GM23338 (cell line): ENCODE measurements at regions not wholly inside any gene's neighbourhood (a gene's known extent, or its start where the extent isn't known, plus 50 kb on each side); places are given as distances from the start of the nearest gene placed in this dataset.

Experiments
- ATAC-seq: fragments of 200-7000 bp; cut with Tn5 transposase; 3 replicates; pipeline ENCODE4 v1.9.1; 2020
- DNase-seq: peaks from one replicate; pipeline ENCODE4 v3.0.0-alpha.2; 2015; ENCODE audit warnings: low spot score
- H2AFZ ChIP-seq: fragments of 200-600 bp; sonication (generic); 2 replicates; pipeline ENCODE4 v1.8.0; 2016; ENCODE audit warnings: antibody characterized with exemption, mild to moderate bottlenecking, moderate library complexity
- H3F3A ChIP-seq: fragments of 200-600 bp; sonication (generic); replicated peaks from 2 replicates; pipeline ENCODE4 v1.8.0; 2017; ENCODE audit warnings: antibody characterized with exemption, mixed run types, low read depth
- H3K27ac ChIP-seq: fragments of 200-600 bp; sonication (generic); 2 replicates; pipeline ENCODE4 v1.6.1; 2016; ENCODE audit warnings: low read depth
- H3K27me3 ChIP-seq: fragments of 200-600 bp; sonication (generic); 2 replicates; pipeline ENCODE4 v1.8.0; 2016; ENCODE audit warnings: mild to moderate bottlenecking, mixed run types, moderate library complexity; ENCODE audit not compliant: insufficient read depth
- H3K36me3 ChIP-seq: fragments of 200-600 bp; sonication (generic); 2 replicates; pipeline ENCODE4 v1.8.0; 2016; ENCODE audit warnings: mild to moderate bottlenecking; ENCODE audit not compliant: insufficient read depth
- H3K4me1 ChIP-seq: fragments of 200-600 bp; sonication (generic); 2 replicates; pipeline ENCODE4 v1.8.0; 2016; ENCODE audit warnings: mild to moderate bottlenecking, moderate library complexity; ENCODE audit not compliant: insufficient read depth
- H3K4me2 ChIP-seq: fragments of 200-600 bp; sonication (generic); 2 replicates; pipeline ENCODE4 v1.7.1; 2017; ENCODE audit warnings: mixed run types
- H3K4me3 ChIP-seq: fragments of 200-600 bp; sonication (generic); 2 replicates; pipeline ENCODE4 v1.6.1; 2016; ENCODE audit warnings: mixed run types
- H3K79me2 ChIP-seq: fragments of 200-600 bp; sonication (generic); replicated peaks from 2 replicates; pipeline ENCODE4 v1.8.0; 2017; ENCODE audit warnings: mild to moderate bottlenecking; ENCODE audit not compliant: insufficient read depth
- H3K9me2 ChIP-seq: fragments of 200-600 bp; sonication (generic); 2 replicates; pipeline ENCODE4 v1.8.0; 2017; ENCODE audit not compliant: insufficient read depth
- H4K20me1 ChIP-seq: fragments of 200-600 bp; sonication (generic); replicated peaks from 2 replicates; pipeline ENCODE4 v1.8.0; 2017; ENCODE audit warnings: mild to moderate bottlenecking; ENCODE audit not compliant: insufficient read depth
- H3K27ac Mint-ChIP-seq: 2 replicates; pipeline ENCODE4 v1.8.0; 2020; ENCODE audit warnings: inconsistent platforms, mild to moderate bottlenecking, moderate library complexity, mixed read lengths
- H3K27me3 Mint-ChIP-seq: 3 replicates; pipeline ENCODE4 v1.8.0; 2022; ENCODE audit warnings: low read depth, mild to moderate bottlenecking, moderate library complexity, mixed read lengths, inconsistent platforms; ENCODE audit not compliant: insufficient read depth, poor library complexity
- H3K36me3 Mint-ChIP-seq: 3 replicates; pipeline ENCODE4 v1.8.0; 2021; ENCODE audit warnings: low read depth, mild to moderate bottlenecking, inconsistent platforms, moderate library complexity, mixed read lengths
- H3K4me1 Mint-ChIP-seq: 3 replicates; pipeline ENCODE4 v1.8.0; 2020; ENCODE audit warnings: mild to moderate bottlenecking, inconsistent platforms, mixed read lengths
- H3K4me3 Mint-ChIP-seq: 3 replicates; pipeline ENCODE4 v1.8.0; 2021; ENCODE audit warnings: moderate library complexity, mild to moderate bottlenecking, inconsistent platforms, mixed read lengths
- H3K9me3 Mint-ChIP-seq: 3 replicates; pipeline ENCODE4 v1.8.0; 2020; ENCODE audit warnings: moderate library complexity, mild to moderate bottlenecking, inconsistent platforms, mixed read lengths
- CREB1 ChIP-seq: fragments of 250-450 bp; sonication (Bioruptor Pico); IDR thresholded peaks from 2 replicates; pipeline ENCODE4 v1.5.0; 2020; ENCODE audit warnings: low read depth, mild to moderate bottlenecking, moderate library complexity
- CTCF ChIP-seq, 2 experiments: fragments of 200-600 bp in 1 of 2; sonication (generic) in 1 of 2; conservative IDR thresholded peaks; 2 replicates each; pipeline versions ENCODE4 v1.5.1 to v1.6.1; 2016 to 2017; ENCODE audit warnings: antibody characterized with exemption in 2 of 2, low read depth in 2 of 2, mild to moderate bottlenecking in 2 of 2, moderate library complexity in 1 of 2
- STAT1 ChIP-seq: IDR thresholded peaks from one replicate; pipeline ENCODE4 v1.6.1; 2016; ENCODE audit warnings: antibody characterized with exemption; ENCODE audit not compliant: unreplicated experiment
- ZNF114 ChIP-seq: fragments of 250-450 bp; sonication (Bioruptor Pico); IDR thresholded peaks from 2 replicates; pipeline ENCODE4 v1.5.0; 2020; ENCODE audit warnings: mild to moderate bottlenecking, moderate library complexity
- ZNF331 ChIP-seq: fragments of 250-450 bp; sonication (Bioruptor Pico); IDR thresholded peaks from 2 replicates; pipeline ENCODE4 v1.5.0; 2020; ENCODE audit warnings: low read depth, mild to moderate bottlenecking, moderate library complexity
- ZNF462 ChIP-seq: fragments of 250-450 bp; sonication (Bioruptor Pico); IDR thresholded peaks from 2 replicates; pipeline ENCODE4 v1.5.0; 2020; ENCODE audit warnings: mild to moderate bottlenecking, moderate library complexity

- peaks cover 3% of the 10 kb centered on the region; the same call in 1 of the 2 replicates for H3K36me3 ChIP-seq
- peaks cover 9% of the 10 kb centered on the region; the same call in 1 of the 3 replicates for H3K9me3 Mint-ChIP-seq
- no peak overlapping the region for H3K27ac ChIP-seq
- H3K27ac Mint-ChIP-seq = no peak overlapping the region
- no peaks in the 10 kb centered on the region for H3F3A ChIP-seq
- H3K4me1 Mint-ChIP-seq = no peaks in the 10 kb centered on the region
- no peaks in the 10 kb centered on the region for H4K20me1 ChIP-seq
- TF ChIP-seq ZNF114 (CRISPR knock-in tag) (no peak), STAT1 (no peak), CTCF (conservative IDR thresholded peaks at IDR 0.05; ENCODE audit: low read depth in 2 of 2) (peak; percentile 61 to 87), ZNF462 (no peak)
- no peak overlapping the region for H3K4me2 ChIP-seq
- no peaks in the 10 kb centered on the region for H3K36me3 Mint-ChIP-seq
- H3K79me2 ChIP-seq = no peaks in the 10 kb centered on the region
- H3K4me3 Mint-ChIP-seq = no peak overlapping the region
- H3K27me3 Mint-ChIP-seq = peaks cover 2% of the 10 kb centered on the region
- H3K27me3 ChIP-seq = no peaks in the 10 kb centered on the region
- no peak overlapping the region for H3K4me3 ChIP-seq
- H3K9me2 ChIP-seq = no peaks in the 10 kb centered on the region
- ATAC-seq (peak; percentile 89), DNase-seq (peak; percentile 55)
- no peak overlapping the region for H2AFZ ChIP-seq
- no peaks in the 10 kb centered on the region for H3K4me1 ChIP-seq
These were observed 682.0 kb upstream of the RAB6C start for GRCh38 chr2:129297430-129297829.

- H3K27ac Mint-ChIP-seq = no peak overlapping the region
- Histone ChIP-seq H3K27ac (no peak overlapping the region), H3K4me1 (no peaks in the 10 kb centered on the region), H3K27me3 (no peaks in the 10 kb centered on the region), H3K36me3 (peaks cover 1% of the 10 kb centered on the region; the same call in 1 of the 2 replicates), H4K20me1 (no peaks in the 10 kb centered on the region), H3F3A (no peaks in the 10 kb centered on the region), H3K4me2 (no peak overlapping the region), H3K9me2 (no peaks in the 10 kb centered on the region), H2AFZ (no peak overlapping the region), H3K4me3 (no peak overlapping the region), H3K79me2 (no peaks in the 10 kb centered on the region)
- H3K27me3 Mint-ChIP-seq = peaks cover 2% of the 10 kb centered on the region
- ATAC-seq (no peak; the same call in 2 of the 3 replicates), DNase-seq (peak; percentile 4)
- no peak overlapping the region for H3K4me3 Mint-ChIP-seq
- peaks cover 1% of the 10 kb centered on the region; the same call in 1 of the 3 replicates for H3K9me3 Mint-ChIP-seq
- no peaks in the 10 kb centered on the region for H3K36me3 Mint-ChIP-seq
- H3K4me1 Mint-ChIP-seq = no peaks in the 10 kb centered on the region; the same call in 2 of the 3 replicates
- no peak for TF ChIP-seq ZNF331 (CRISPR knock-in tag)
- TF ChIP-seq CREB1 (CRISPR knock-in tag) = no peak
These were observed 680.1 kb upstream of the RAB6C start for GRCh38 chr2:129299338-129299737.
